NCI-H460 (cell line): ENCODE measurements at regions not wholly inside any gene's neighbourhood (a gene's known extent, or its start where the extent isn't known, plus 50 kb on each side); places are given as distances from the start of the nearest gene placed in this dataset.
"Not testable (repeated sequence)": the region's sequence is repeated elsewhere in the genome, so short reads cannot be mapped to it uniquely, and the experiment has no call there.

ENCODE experiments used
- DNase-seq: peaks from one replicate; pipeline ENCODE4 v3.0.0-alpha.2; 2016; ENCODE audit warnings: low read depth; ENCODE audit errors: extremely low read depth

DNA sequence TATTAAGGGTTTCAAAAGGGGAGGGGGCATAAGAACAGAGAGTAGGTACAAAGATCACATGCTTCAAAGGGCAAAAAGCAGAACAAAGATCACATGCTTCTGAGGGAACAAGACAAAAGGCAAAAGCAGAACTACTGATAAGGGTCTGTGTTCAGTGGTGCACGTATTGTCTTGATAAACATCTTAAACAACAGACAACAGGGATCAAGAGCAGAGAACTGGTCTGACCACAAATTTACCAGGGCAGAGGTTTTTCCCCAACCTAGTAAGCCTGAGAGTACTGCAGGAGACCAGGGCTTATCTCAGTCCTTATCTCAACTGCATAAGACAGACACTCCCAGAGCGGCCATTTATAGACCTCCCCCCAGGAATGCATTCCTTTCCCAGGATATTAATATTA is 900.2 kb upstream of the PRKX start:
- not testable (repeated sequence) for DNase-seq

DNA sequence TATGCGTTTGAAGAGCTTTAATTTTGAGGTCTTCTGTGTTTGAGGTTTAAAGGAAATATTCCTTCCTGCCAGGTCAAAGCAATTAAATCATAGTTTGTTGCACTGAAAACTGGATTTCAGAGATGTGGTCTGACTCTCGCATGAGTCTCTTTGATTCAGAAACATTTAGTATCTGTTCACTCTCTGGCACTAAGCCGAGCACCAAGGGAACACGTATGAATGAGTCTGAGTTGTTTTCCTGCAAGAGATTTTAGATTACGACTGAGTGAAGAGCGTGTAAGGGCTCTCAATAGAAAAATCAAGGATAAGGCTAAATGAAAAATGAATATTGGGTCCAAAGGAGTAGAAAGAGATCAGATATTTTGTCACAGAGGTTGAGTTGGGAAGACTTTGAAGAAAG is 875.4 kb upstream of the PRKX start:
- DNase-seq = no peak

DNA sequence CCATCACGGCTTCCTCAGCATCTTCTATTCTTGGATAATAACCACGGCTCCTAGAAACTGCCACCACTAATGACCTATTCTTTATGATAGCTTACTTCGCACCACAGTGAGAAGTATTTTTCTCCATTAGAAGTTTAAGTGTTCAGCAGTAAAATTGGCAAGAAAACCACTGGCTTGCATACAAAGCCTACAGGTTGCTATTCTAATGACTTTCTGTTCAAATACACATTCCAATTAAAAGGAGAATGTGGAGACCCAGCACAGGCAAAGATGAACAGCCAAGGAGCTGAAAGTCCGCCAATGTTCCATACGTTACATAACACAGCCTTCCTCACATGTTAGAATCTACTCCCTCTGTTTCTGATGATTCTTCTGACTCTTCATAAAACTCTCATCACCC is 875.0 kb upstream of the PRKX start:
- DNase-seq = no peak

DNA sequence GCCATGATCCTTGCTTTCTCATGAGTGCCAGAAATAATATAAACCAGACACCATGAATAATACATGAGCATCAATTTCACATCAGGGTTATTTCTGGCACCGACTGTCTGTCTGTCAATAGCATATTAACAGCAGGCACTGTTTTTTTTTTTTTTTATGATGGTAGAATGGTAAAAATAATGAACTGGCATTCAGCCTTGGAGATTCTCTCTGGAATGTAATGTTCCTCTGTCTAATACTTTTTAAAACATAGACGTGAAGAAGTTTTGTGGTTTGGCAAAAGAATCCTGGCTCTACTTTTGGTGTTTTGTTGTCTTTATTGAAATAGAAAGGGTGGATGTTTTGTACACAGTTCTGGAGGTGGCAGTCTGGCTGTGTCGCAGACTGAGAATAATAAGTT is 874.6 kb upstream of the PRKX start:
- no peak for DNase-seq

DNA sequence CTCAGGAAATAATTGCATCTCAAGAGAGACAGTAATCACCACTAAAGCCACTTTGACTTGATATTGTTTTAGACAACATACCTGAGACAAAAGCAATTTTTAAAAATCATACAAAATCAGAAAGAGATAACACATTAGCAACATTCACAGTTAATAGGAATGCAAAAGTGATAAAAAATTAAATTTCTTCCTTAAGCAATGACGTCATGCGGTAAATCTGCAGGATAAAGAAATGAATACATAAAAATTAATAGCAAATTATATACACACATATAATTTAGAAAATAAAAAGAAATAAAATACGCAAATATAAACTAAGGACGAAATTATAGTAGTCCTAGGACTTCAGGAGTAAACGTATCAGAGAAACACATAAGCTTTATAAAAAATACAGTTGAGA is 866.5 kb upstream of the PRKX start:
- DNase-seq = no peak

DNA sequence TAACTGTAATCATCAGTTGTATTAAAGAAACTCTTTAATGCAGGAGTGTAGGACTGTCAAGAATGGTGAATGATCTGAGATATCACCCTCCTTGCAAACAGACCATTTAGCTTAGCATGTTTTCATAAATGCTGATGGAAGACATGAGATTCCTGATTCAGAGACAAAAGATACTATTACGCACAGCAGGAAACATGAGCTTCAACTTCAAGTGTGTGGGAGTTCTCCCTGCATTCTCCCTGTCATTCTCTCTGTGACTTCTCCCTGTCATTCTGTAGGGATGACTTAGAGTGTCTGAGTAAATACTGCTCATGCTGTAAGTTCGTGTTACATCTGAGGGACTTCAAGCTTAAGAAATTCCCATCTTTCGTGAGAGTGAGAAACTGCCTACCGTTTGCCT is 866.0 kb upstream of the PRKX start:
- DNase-seq = no peak

DNA sequence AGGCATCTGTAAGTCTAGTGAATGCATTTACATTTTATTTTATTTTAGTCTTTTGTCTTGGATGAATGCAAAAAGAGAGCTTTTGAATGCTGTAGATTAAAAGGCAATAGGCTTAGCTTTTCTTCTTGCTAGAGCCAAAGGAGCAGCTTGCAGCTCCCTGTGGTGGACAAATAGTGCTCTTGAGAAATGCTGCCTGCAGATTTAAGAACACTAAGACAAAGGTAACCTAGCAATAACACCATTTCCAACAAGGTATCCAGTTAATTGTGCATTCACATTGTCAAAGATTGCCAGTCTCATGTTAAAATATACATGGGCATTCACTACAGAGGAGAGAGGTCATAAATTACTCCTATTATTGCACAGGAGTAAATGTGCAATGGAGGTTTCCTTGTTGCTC is 859.2 kb upstream of the PRKX start:
- DNase-seq = no peak

DNA sequence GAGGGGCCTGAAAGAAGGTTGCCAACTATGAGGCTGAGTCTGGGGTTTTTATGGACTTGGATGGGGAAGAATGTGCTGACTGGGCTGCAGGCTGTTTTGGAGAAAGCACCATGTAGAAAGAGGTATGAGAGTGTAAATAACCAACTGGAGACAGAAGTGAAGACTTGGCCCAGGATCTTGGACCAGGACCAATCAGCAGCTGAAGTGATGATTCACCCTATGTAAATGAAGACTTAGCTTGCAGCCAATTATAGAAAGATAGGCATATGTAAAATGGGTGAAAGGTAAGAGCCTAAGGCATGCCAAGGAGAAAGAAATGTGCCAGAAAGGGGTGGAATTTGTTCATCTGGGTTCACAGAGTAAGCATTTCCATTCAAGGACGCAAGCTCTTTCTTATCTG is 856.7 kb upstream of the PRKX start:
- no peak for DNase-seq

DNA sequence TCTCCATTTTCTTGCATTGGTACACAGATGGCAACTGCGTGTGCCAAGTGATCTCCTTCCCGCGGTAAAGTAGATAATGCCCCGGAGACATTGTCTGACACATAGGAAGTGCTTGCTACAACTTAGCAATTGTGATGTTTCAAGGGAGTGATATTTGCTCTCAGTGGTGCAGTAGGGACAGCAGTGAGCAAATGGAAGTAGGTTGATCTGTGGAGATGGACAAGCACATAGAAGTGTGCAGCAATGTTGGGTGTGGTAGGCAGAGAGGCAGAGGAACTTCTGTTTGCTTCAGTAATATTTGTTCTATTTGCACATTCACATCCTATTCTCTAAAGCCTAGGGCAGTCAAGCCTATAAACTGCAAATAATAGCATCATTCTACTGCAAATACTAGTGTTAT is 846.7 kb upstream of the PRKX start:
- no peak for DNase-seq

DNA sequence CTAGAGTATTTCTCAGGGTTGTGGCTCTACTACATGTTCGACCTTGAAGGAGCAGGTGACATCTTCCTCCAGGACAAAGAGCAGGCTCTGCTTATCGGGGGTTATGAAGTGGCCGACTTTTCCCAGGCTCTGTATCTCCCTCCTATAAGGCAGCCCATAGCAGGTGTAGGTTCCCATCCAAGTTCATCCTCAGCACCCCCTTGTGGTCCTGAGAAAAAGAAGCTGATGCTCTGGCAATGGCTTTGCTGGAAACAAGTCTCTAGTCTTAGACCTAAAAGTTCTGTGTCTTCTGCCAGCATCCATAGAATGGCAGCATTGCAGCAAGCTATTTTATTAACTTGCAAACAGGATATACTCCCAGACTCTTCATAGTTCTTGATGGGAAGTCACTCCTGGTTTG is 836.6 kb upstream of the PRKX start:
- DNase-seq = no peak

DNA sequence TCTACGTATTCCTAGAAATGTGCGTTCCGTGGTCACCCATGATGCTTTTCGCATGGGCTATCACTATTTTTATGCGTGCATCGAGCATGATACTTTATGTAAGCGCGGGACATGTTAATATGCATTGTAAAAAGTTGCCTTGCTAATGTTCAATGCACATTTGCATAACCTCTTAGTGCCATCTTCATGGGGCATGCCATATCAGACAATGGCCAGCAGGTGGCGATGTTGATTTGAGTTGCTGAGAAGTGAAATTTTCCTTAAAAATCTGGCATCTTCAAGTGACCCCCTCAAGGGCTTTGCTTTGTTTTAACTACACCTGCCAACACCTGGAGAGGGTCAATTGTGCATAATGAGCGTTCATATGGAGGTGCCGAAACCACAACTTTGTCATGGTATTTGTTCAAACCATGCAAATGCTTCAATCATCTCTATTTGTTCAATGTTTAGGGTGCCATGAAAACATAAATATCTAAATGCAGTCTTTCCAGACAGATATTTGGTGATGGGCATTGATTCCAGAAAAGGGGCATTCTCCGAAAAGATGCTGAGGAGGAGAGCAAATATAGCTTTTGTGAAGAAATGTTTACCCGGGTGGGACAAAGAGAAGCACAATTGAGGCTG is 833.9 kb upstream of the PRKX start:
- DNase-seq = peak; percentile 27

DNA sequence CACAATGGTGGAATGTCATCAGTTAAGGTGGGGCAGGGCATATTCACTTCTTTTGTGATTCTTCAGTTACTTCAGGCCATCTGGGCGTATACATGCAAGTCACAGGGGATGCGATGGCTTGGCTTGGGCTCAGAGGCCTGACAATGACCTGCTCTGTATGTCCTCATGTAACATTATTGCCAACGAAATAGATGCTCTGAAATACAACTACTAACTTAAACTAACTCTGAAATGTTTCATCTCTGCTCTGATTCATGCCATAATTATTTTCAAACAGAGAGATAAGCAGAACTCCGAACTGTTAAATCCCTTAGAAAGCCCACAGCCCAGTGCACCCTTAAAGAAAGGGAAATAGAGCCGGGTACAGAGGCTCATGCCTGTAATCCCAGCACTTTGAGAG is 832.7 kb upstream of the PRKX start:
- DNase-seq = not testable (repeated sequence)

DNA sequence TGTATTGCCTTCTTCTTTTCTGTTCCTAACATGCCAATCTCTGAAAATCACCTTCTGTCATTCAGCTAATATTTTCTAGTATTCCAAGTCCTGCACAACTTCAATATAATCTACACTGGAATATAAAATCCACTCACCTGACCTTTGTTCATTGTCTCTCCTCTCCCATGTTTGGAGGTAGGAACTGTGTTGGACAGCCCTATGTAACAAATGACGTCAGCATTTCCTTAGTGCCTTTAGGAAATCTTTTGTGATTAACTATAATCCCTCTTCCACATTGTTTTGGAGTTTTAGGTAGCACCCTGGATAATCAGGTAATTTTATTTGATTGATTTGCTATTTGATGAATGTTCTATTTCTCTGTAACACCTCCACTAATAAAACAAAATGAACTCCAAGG is 814.8 kb upstream of the PRKX start:
- no peak for DNase-seq

DNA sequence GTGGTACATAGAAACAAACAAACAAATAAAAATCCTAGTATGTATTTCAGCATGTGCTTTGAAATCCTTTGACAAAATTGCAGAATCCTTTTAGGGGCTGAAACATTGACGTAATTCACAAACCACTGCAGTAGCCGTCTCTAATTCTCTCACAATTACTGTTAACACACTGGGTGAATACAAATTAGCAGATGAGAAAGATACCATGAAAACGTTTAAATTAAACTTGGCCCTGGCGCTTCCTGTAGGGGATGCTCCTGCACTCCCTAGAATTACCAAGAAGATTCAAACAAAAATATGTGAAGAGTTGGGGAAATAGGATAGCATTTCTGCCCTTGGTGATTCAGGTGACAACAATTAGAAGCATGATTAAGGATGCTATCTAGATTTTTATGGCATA is 772.5 kb upstream of the PRKX start:
- DNase-seq = no peak

DNA sequence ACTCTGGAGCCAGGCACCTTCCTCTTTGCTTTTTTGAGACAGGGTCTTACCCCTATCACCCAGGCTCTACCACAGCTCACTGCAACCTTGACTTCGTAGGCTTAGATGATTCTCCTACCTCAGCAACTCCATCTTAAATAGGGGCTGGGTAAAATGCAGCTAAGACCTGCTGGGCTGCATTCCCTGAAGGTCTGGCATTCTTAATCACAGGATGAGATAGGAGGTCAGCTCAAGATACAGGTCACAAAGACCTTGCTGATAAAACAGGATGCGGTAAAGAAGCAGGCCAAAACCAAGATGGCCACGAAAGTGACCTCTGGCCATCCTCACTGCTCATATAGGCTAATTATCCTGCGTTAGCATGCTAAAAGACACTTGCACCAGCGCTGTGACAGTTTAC is 770.8 kb upstream of the PRKX start:
- DNase-seq = no peak

DNA sequence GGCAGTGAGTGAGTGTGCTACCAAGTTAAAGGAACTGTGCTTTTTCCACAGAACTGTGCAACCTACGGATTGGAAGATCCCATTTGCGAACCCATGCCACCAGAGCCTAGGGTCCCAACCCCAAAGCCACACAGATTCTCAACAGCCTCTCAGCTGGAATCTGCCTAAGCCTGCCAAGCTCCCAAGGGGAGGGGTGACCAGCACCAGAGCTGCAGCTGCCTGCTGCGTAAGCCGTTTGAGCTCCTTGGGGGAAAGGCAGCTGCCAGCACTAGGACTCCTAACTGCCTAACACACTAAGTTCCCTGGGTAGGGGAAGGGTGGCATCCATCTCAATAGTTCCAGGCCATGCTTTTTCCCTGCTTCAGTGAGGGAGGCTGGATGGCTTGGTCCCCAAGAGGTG is 738.1 kb upstream of the PRKX start:
- no peak for DNase-seq

DNA sequence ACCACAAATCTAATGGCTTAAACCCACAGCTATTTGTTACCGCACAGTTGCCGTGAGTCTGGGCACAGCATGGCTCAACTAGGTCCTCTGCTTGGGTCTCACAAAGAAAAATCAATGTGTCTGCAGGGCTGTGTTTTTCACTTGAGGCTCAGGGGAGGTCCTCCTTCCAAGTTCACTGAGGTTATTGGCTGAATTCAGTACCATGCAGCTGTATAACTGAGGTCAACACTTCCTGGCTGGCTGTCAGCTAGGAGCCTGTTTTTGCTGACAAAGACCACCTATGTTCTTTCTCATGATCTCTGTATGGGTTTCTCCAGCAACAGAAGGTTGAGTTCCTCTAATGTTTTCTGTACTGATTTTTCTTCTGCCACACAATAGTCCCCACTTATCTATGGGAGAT is 736.7 kb upstream of the PRKX start:
- DNase-seq = no peak

DNA sequence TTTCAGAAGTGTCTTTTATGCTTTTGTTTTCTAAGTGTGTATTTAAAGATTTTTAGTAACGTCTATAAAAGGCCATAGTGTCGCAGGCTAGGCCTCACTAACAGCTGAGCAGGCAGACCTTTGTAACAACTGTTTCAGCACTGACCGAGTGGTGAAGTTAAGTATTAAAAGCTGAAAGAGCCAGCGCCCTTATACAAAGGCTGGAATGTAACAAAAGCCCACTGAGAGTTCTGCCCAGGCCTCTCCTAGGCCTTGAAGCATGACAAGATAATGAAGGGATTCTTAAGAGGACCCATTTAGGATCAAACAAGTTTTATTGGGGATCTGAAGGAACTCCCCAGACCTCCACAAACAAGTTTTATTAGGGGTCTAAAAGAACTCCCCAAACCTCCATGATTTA is 722.5 kb upstream of the PRKX start:
- DNase-seq = no peak

DNA sequence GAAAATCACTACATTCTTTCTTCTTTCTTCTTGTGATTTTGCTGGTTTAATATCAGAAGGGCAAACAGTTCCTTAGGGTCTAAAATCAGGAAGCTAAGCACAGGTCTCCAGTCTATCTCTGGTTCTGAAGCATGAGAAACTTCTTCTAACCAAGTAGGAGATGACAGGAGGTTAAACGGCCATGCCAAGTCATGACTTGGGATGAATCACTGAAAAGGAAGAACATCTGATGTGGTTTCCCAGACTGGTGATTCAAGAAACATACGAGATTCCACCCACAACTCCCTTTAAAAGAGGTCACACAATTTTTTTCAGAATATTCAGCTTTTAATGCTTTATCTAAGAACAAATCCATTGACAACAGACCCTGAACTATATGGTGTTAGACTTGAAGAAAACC is 684.0 kb upstream of the PRKX start:
- DNase-seq = no peak

DNA sequence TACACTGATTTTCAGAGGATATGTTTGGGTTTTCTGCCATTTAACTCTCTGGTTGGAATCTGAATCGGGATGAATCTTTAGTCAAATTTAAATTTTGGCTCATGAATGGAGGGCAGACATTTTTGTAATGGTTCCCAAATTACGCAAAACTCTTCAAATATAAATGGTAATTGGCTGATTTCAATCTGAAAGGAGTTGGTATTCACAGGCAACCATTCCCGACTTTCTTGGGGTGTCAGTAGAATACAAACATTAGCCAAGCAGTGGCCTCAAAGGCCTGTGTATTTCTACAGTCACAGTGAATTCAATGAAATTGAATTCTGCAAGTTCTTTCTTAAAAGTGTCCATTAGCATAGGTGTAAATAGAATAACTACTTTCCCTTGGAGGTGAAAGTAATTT is 668.8 kb upstream of the PRKX start:
- no peak for DNase-seq

DNA sequence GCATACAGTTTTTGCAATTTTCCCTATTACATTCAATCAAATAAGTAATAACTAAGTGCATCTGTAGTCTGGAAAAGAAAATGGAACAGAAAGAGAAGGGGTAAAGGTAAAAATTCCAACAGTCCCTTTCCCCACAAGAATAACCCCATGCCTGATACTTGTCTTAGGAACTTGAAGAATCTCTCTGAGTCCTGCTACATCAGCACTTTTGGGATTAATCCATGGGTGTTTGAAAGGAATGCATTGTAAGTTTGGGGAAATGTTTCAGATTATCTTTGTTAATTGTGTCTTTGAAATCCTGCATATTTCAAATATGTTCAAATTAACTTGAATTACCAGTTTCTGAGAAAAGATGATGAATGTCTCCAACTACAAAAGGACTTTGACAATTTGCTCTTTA is 667.3 kb upstream of the PRKX start:
- DNase-seq = no peak

DNA sequence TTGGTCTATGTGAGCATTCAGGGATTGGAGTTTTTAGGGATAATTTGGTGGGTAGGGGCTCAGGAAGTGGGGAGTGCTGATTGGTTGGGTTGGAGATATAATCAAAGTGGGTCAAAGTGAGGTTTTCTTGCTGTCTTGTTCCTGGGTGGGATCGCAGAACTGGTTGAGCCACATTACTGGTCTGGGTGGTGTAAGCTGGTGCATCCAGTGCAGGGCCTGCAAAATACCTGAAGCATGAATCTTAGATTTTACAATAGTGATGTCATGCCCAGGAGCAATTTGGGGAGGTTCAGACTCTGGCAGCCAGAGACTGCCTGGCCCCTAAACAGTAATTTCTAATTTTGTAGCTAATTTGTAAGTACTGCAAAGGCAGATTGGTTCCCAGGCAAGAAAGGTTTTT is 665.6 kb upstream of the PRKX start:
- DNase-seq = no peak

DNA sequence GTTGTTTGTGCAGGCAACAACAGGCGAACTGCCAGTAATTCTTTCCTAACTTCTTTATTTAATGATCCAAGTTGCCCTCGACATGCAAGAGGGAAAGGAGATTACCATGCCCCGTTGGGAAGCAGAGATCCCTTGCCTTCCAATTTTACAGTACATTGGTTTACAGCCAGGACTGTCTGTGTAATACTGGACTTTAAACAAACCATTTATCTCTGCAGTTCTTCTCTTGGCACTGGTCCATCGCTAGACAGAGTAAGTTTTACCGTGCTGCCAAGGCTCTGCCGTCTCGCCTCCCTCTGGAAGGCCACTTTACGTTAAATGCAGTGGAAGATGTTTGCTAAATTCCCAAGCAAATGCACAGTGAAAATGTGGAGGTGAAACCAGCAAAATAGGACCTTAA is 660.3 kb upstream of the PRKX start:
- no peak for DNase-seq

DNA sequence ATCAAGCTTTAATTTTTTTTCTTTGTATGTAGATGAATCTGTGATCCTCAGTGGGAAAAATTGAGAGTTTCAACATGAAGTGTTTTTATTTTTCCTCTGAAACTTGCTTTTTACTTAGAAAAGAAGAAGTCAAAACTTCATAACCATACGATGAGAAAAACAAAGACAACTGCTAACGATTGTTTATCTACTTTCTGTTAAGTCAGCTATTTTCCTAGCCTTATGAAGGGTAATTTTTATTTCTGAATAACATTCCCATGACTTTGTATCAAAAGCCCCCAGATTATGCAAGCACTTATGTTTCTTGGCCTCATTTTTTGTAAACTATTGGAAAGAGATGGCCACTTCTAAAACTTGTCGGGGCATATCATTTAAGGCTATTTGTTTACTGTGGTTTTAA is 645.1 kb upstream of the PRKX start:
- no peak for DNase-seq
